Right lobe of liver (tissue), 6 donors: ENCODE measurements at regions not wholly inside any gene's neighbourhood (a gene's known extent, or its start where the extent isn't known, plus 50 kb on each side); places are given as distances from the start of the nearest gene placed in this dataset.
"Not testable (repeated sequence)": the region's sequence is repeated elsewhere in the genome, so short reads cannot be mapped to it uniquely, and the experiment has no call there.

Source experiments
- ATAC-seq, 4 donors: fragments of 200-7000 bp; cut with Tn5 transposase; one replicate each; pipeline ENCODE4 v1.9.1; 2020; ENCODE audit warnings: mild to moderate bottlenecking in 4 of 4, moderate library complexity in 4 of 4
- DNase-seq, 3 donors: peaks; one replicate each; pipeline ENCODE4 v3.0.0-alpha.2; 2020
- H3K27ac ChIP-seq, 3 donors: fragments of 200-600 bp; one replicate each; pipeline ENCODE4 v1.8.0; 2022
- H3K27me3 ChIP-seq, 2 donors: fragments of 200-600 bp; one replicate each; pipeline ENCODE4 v1.8.0; 2022
- H3K36me3 ChIP-seq, 4 donors: fragments of 200-600 bp; sonication (generic) in 1 of 4; one replicate each; pipeline versions ENCODE4 v1.5.1 to v1.8.0; 2017 to 2022; ENCODE audit warnings: control low read depth in 1 of 4
- H3K4me1 ChIP-seq, 4 donors: fragments of 200-600 bp; sonication (generic) in 1 of 4; one replicate each; pipeline versions ENCODE4 v1.5.1 to v1.8.0; 2017 to 2022; ENCODE audit warnings: control low read depth in 1 of 4
- H3K4me3 ChIP-seq, 3 donors: fragments of 200-600 bp; one replicate each; pipeline ENCODE4 v1.8.0; 2022
- H3K9me3 ChIP-seq, 4 donors: fragments of 200-600 bp; sonication (generic) in 1 of 4; one replicate each; pipeline versions ENCODE4 v1.5.1 to v1.8.0; 2017 to 2022; ENCODE audit warnings: control low read depth in 1 of 4
- POLR2A ChIP-seq: fragments of 450-650 bp; IDR thresholded peaks from one replicate; pipeline ENCODE4 v1.6.1; 2017; ENCODE audit warnings: antibody characterized with exemption, mild to moderate bottlenecking
- WGBS: methylation state at CpG from one replicate; pipeline ENCODE4 v1.1.6; 2018; ENCODE audit warnings: low coverage, low lambda C conversion rate; ENCODE audit not compliant: insufficient coverage; ENCODE audit errors: missing lambda C conversion rate; 5-methylcytosine and 5-hydroxymethylcytosine counted together
- intact Hi-C, 2 donors: fragments of 100-400 bp; cut with DNase I; formaldehyde crosslinking; loops; one replicate each; pipeline versions ENCODE4 v1.11.2 to v1.14.1; 2022
- TF ChIP-seq, protein P1 (sequence below), 4 donors: fragments of 200-600 bp in 3 of 4; fragments of 450-650 bp in 1 of 4; IDR thresholded peaks; one replicate each; pipeline versions ENCODE4 v1.5.1 to v1.8.0; 2016 to 2022; ENCODE audit warnings: antibody characterized with exemption in 4 of 4, mild to moderate bottlenecking in 2 of 4
- donor health status: DM: no; HTN: yes; CAD: no.
- donor health status: DM: no; HTN: no; CAD: no.
- donor health status: DM: no; HTN: no; CAD: no.
- donor health status: DM: no; HTN: yes; CAD: no.
- donor health status: DM: no; HTN: yes; CAD: no.

DNA sequence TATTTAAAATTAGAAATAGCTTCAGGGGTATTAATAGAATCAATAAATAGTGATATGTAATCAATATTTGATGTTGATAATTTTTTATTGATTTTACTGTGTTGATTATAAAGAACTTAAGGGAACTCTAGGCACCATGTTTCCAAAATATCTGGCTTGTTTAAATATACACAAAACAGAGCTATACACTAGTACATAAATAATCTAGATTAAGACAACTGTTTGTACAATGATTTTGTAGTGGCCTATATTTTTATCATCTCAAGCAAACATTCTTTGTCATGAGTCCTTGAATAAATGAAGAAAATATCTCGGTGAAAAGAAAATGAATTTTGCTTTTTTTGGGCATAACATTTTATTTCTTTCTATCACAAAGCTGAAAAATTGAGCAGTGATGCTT is 117.1 kb upstream of the KRR1 start:
- no peak for DNase-seq
- peaks cover 0 to 7% (median 3%) of the 10 kb centered on the region in 4 donors for H3K4me1 ChIP-seq
- H3K27ac ChIP-seq, result no peak overlapping the region
- TF ChIP-seq POLR2A, result no peak
- TF ChIP-seq, protein P1, sequence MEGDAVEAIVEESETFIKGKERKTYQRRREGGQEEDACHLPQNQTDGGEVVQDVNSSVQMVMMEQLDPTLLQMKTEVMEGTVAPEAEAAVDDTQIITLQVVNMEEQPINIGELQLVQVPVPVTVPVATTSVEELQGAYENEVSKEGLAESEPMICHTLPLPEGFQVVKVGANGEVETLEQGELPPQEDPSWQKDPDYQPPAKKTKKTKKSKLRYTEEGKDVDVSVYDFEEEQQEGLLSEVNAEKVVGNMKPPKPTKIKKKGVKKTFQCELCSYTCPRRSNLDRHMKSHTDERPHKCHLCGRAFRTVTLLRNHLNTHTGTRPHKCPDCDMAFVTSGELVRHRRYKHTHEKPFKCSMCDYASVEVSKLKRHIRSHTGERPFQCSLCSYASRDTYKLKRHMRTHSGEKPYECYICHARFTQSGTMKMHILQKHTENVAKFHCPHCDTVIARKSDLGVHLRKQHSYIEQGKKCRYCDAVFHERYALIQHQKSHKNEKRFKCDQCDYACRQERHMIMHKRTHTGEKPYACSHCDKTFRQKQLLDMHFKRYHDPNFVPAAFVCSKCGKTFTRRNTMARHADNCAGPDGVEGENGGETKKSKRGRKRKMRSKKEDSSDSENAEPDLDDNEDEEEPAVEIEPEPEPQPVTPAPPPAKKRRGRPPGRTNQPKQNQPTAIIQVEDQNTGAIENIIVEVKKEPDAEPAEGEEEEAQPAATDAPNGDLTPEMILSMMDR (IDR thresholded peaks at IDR 0.05), result no peak
- H3K9me3 ChIP-seq, result no peaks in the 10 kb centered on the region
- ATAC-seq, result no peak
- 89% methylated on average over 1 of the region's 1 CpG for WGBS
- intact Hi-C loops, result no loop called here
- H3K27me3 ChIP-seq, result no peaks in the 10 kb centered on the region
- no peaks in the 10 kb centered on the region for H3K36me3 ChIP-seq
- no peak overlapping the region for H3K4me3 ChIP-seq

- Histone ChIP-seq H3K9me3 (no peaks in the 10 kb centered on the region), H3K27ac (no peak overlapping the region), H3K36me3 (no peaks in the 10 kb centered on the region), H3K4me3 (no peak overlapping the region), H3K27me3 (no peaks in the 10 kb centered on the region), H3K4me1 (peaks cover 0 to 12% (median 4%) of the 10 kb centered on the region in 4 donors)
- WGBS, result 35% methylated on average over 4 of the region's 4 CpGs
- intact Hi-C loops, result no loop called here
- TF ChIP-seq POLR2A, result no peak
- TF ChIP-seq, protein P1 (IDR thresholded peaks at IDR 0.05), result peak; percentile 27 to 56 (median 42)
- DNase-seq, result no peak
- peak; percentile 92 to 98 (median 96) for ATAC-seq
These were observed 112.3 kb upstream of the KRR1 start for GRCh38 chr12:75623631-75624154.

DNA sequence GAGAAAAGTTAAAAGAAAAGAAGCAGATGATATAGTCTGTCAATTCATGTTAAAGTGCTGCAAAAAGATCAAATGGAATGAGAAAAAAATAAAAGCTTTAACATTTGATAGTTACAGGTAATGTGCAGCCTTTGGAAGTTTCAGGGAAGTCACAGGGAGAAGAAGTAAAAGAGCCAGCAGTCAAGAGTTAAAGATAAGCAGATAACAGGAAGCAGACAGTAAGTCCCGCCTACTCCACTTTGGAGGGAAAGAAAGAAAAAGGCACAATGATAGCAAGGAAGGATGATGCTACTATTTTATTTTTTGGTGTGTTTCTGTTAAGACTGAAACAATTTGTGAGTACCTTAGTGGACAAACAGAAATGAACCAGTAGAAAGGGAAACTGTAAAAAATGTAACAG is 111.1 kb upstream of the KRR1 start:
- no peak for ATAC-seq
- intact Hi-C loops, result no loop called here
- H3K4me1 ChIP-seq, result peaks cover 0 to 12% (median 4%) of the 10 kb centered on the region in 4 donors
- no peak overlapping the region for H3K4me3 ChIP-seq
- H3K36me3 ChIP-seq, result no peaks in the 10 kb centered on the region
- H3K27ac ChIP-seq, result no peak overlapping the region
- no peak for TF ChIP-seq POLR2A
- TF ChIP-seq, protein P1 (IDR thresholded peaks at IDR 0.05), result no peak
- H3K9me3 ChIP-seq, result no peaks in the 10 kb centered on the region
- 82% methylated on average over 1 of the region's 1 CpG for WGBS
- no peaks in the 10 kb centered on the region for H3K27me3 ChIP-seq
- no peak for DNase-seq

GRCh38 chr12:75614396-75614795 is 103.0 kb upstream of the KRR1 start:
- DNase-seq, H3K27me3 ChIP-seq, H3K4me1 ChIP-seq, H3K9me3 ChIP-seq, H3K27ac ChIP-seq, ATAC-seq, H3K4me3 ChIP-seq, H3K36me3 ChIP-seq, intact Hi-C loops: not testable (repeated sequence)
- WGBS, result 73% methylated on average over 4 of the region's 4 CpGs

GRCh38 chr12:75613981-75614380 is 102.6 kb upstream of the KRR1 start:
- ATAC-seq, result no peak
- H3K27ac ChIP-seq, result no peak overlapping the region
- H3K4me3 ChIP-seq, result no peak overlapping the region
- H3K9me3 ChIP-seq, result no peaks in the 10 kb centered on the region
- TF ChIP-seq, protein P1 (IDR thresholded peaks at IDR 0.05), result no peak
- TF ChIP-seq POLR2A, result no peak
- 84% methylated on average over 4 of the region's 4 CpGs for WGBS
- no peaks in the 10 kb centered on the region for H3K27me3 ChIP-seq
- H3K36me3 ChIP-seq, result no peaks in the 10 kb centered on the region
- DNase-seq, result no peak
- no peaks in the 10 kb centered on the region for H3K4me1 ChIP-seq
- intact Hi-C loops, result no loop called here
